ENCODE measurements at regions not wholly inside any gene's neighbourhood (a gene's known extent, or its start where the extent isn't known, plus 50 kb on each side); places are given as distances from the start of the nearest gene placed in this dataset.

- no peak for TF ChIP-seq ATF3 (IDR thresholded peaks at IDR 0.05; ENCODE audit: insufficient read depth, low read depth, low read length)
- TF ChIP-seq SP4 (IDR thresholded peaks at IDR 0.05; ENCODE audit: low read length) = no peak
Measured at GRCh38 chr20:12649234-12649633, 359.5 kb upstream of the SPTLC3 start (continued).

Measured in H1 (cell line).